NB4 (cell line): ENCODE measurements at regions not wholly inside any gene's neighbourhood (a gene's known extent, or its start where the extent isn't known, plus 50 kb on each side); places are given as distances from the start of the nearest gene placed in this dataset.

Experiments
- MYC ChIP-seq: IDR thresholded peaks from 2 replicates; pipeline ENCODE4 v1.6.1; 2011; ENCODE audit warnings: low read depth, low read length
- TF ChIP-seq, protein P1 (sequence below): IDR thresholded peaks from one replicate; pipeline ENCODE4 v1.5.1; 2012; ENCODE audit warnings: low read depth, low read length
- TF ChIP-seq, protein P2 (sequence below): IDR thresholded peaks from 2 replicates; pipeline ENCODE4 v1.6.1; 2011; ENCODE audit warnings: low read depth, low read length

DNA sequence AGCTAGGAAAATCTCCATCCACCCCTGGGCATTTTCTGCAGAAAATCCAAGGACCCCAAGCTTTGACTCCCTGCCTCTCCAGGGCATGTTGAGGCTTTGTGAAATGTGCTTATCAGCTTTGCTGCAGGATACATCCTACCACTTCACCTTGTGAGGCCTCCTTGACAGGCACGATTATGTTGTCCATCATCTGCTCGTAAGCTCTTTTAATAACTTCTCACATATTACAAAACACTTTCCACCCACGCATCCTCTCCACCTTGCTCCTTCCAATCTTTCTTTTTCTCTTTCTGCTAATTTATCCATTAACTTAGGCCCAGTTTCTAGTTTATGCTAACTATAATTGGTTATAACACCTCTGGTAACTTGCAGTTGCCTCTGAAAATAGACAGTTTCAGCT is 147.0 kb upstream of the MTNR1B start:
- TF ChIP-seq, protein P1, sequence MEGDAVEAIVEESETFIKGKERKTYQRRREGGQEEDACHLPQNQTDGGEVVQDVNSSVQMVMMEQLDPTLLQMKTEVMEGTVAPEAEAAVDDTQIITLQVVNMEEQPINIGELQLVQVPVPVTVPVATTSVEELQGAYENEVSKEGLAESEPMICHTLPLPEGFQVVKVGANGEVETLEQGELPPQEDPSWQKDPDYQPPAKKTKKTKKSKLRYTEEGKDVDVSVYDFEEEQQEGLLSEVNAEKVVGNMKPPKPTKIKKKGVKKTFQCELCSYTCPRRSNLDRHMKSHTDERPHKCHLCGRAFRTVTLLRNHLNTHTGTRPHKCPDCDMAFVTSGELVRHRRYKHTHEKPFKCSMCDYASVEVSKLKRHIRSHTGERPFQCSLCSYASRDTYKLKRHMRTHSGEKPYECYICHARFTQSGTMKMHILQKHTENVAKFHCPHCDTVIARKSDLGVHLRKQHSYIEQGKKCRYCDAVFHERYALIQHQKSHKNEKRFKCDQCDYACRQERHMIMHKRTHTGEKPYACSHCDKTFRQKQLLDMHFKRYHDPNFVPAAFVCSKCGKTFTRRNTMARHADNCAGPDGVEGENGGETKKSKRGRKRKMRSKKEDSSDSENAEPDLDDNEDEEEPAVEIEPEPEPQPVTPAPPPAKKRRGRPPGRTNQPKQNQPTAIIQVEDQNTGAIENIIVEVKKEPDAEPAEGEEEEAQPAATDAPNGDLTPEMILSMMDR, result no peak
- TF ChIP-seq MYC, result no peak
- TF ChIP-seq, protein P2, sequence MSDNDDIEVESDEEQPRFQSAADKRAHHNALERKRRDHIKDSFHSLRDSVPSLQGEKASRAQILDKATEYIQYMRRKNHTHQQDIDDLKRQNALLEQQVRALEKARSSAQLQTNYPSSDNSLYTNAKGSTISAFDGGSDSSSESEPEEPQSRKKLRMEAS, result no peak
